Fibroblast of lung (primary cell): ENCODE measurements at regions not wholly inside any gene's neighbourhood (a gene's known extent, or its start where the extent isn't known, plus 50 kb on each side); places are given as distances from the start of the nearest gene placed in this dataset.

ENCODE experiments used
- EZH2 ChIP-seq: IDR thresholded peaks from 2 replicates; pipeline ENCODE4 v1.5.1; 2012; ENCODE audit warnings: low read length, control low read depth, mild to moderate bottlenecking; ENCODE audit errors: missing control alignments
- TF ChIP-seq, protein P1 (sequence below), 2 donors: IDR thresholded peaks in 1 of 2; conservative IDR thresholded peaks in 1 of 2; 1 replicate in 1 of 2; 2 replicates in 1 of 2; pipeline ENCODE4 v1.5.1; 2011 to 2012; ENCODE audit warnings: low read length in 2 of 2, control low read depth in 1 of 2, inconsistent platforms in 1 of 2, low read depth in 1 of 2, mild to moderate bottlenecking in 1 of 2

DNA sequence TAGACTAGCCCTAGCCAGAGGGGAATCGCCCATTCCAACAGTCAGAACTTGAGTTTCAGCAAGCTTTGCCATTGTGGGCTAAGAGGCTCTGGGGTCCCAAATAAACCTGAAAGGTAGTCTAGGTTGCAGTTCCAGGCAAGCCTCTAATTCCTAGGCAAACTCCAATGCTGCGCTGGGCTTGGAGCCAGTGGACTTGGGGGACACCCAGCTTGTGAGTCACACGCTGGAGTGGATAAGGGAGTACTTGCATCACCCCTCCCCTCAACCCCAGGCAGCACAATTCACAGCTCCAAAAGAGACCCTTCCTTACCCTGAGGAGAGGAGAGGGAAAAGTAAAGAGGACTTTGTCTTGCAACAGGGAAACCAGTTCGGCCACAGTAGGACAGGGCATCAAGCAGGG, 105.2 kb upstream of the DPPA4 start:
- TF ChIP-seq, protein P1, sequence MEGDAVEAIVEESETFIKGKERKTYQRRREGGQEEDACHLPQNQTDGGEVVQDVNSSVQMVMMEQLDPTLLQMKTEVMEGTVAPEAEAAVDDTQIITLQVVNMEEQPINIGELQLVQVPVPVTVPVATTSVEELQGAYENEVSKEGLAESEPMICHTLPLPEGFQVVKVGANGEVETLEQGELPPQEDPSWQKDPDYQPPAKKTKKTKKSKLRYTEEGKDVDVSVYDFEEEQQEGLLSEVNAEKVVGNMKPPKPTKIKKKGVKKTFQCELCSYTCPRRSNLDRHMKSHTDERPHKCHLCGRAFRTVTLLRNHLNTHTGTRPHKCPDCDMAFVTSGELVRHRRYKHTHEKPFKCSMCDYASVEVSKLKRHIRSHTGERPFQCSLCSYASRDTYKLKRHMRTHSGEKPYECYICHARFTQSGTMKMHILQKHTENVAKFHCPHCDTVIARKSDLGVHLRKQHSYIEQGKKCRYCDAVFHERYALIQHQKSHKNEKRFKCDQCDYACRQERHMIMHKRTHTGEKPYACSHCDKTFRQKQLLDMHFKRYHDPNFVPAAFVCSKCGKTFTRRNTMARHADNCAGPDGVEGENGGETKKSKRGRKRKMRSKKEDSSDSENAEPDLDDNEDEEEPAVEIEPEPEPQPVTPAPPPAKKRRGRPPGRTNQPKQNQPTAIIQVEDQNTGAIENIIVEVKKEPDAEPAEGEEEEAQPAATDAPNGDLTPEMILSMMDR (conservative IDR thresholded peaks at IDR 0.05 in 1 of 2, IDR thresholded peaks at IDR 0.05 in 1 of 2; ENCODE audit: low read depth in 1 of 2, low read length in 2 of 2) = no peak
- no peak for TF ChIP-seq EZH2
